Fibroblast of skin of right quadriceps (primary cell): ENCODE measurements at regions not wholly inside any gene's neighbourhood (a gene's known extent, or its start where the extent isn't known, plus 50 kb on each side); places are given as distances from the start of the nearest gene placed in this dataset.

Source experiments
- DNase-seq: peaks from one replicate; pipeline ENCODE4 v3.0.0-alpha.2; 2013

GRCh38 chr20:60132162-60132826 is 174.1 kb downstream of the CDH26 start:
- no peak for DNase-seq

DNA sequence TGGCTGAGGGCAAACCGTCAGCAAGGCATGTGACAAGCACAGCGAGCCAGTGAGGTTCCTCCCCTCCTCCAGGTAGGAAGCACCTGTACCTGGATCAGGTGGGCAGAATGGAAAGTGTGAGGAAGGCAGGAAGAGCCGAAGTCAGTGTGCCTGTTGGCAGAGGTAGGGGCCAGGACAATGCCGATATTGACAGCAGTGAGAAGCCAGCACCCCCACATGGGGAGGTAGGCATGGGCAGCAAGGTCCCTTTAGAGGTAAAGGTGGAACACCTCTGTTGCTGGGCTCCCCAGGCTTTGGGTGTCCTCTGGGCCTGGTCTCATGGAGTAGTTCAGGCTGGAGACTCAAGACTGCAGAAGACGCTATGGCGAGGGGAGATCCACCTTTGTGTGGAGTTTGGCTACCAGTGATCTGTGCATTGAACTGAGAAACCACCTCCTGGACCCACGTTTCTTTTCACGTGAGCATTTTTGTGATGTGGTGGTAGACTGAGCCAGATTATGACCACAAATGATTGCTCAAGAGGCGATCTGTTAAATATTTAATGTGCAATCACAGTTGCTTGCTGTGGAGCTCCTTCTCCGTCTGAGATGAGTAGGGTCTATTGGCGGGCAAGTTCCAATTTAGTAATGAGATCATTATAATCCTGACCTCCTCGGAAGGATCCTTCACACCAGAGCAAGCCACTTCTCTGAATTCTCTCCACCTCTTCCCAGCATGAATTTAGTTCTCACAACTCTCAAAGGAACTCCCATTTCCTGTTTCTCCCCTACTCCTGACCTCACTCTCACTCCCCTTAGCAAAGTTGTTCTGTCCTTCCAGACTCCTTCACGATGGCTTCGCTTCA is 174.8 kb downstream of the CDH26 start:
- DNase-seq, result no peak

GRCh38 chr20:60135276-60135675 is 177.1 kb downstream of the CDH26 start:
- no peak for DNase-seq

DNA sequence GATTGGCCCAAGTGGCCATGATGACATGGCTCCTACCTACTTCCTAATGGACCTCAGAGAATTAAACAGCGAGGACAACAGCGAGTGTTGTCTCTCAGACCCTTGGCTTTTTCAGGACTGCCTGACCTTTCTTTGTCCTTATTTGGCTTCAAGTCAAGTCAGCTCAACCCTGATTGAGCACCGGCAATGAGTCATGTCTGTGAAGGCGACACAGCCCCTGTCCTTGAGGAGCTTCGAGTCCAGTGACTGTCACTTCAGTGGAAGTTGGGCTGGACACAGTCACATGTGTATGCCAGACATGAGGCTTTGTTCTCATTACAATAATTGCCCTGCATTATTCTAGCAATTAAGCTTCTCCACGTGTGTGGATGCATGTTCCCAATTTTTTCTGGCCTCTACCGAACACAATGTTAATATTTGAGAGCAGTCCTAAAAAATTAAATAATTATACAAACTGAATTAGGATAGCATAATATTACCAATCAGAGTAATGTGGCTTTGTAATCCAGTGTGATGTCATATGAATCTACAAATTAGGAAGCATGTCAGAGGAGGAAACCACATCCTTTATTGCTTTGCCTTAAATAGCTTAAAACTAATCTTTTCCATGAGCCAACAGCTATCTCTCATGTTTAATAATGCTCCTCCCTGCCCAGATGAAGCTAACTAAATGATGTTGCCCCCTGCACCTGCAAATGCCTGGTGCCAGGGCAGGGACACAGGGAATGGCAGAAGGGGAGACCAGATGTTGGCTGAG is 178.6 kb downstream of the CDH26 start:
- no peak for DNase-seq

DNA sequence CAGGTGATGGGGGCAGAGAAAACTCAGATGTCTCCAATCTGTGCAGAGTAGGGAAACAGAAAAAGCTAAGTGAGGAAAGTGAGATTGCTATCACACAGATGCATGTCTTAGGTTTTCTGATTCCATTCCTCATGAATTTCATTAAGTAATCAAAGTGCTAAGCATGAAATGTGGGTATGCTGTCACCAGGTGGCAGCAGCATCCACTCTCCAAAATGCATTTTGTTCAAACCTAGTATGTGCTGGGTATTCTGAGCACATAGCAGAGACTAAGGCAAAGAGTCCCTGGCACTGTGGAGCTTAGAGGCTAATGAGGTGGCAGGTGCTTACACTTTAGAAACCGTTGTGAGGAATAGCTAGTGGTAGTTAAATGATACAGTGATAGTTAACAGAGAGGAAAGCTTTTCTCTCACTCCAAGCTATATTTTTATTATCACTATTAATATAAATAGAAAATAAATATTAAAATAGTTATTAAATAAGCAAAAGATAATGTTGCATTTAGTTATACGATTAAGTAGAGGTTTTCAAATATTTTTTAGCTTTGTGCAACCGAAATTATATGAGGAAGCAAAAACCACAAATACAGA is 179.5 kb downstream of the CDH26 start:
- no peak for DNase-seq

DNA sequence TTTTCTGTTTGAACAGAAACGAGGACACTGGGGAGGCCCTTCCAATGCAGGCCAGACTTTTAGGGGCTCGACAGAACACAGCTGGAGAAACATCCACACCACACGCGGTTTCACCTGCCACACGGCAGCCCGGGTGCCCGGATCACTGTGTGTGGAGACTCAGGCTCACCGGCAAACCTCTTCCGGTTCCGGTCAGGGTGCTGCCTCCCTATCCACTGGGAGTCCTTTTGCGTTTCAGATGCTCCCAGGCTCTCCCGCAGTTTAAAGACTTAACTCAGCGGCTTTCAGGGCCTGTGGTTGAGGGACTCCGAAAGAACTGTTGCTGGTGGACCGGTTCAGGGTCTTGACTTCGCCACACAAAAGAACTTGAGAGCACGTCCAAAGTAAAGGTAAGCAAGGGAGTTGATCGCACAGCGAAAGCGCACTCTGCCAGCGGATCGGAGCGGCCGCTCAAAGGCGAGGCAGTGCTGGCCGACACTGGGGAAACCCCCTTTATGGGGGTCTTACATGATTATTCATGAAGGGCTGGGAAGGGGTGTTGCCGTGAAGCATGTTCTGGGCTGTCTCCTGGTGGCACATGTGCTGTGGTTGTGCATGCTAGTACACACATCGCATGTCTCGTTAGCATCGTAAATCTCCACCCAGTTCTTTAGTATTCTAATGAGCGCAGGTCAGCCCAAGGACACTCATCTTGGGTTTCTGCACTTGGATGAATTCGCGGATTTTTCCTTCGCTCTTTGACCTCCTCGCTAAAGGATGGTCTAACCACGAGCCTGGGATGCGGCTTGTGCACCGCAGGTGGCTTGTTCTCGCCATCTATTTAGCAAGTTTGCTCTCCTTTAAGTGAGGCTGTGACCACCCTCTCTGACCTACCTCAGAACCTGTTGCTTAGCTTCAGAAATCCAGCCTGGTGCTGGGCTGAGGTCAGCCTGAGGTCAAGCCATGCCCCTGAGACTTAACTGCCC is 180.3 kb downstream of the CDH26 start:
- no peak for DNase-seq

GRCh38 chr20:60139663-60140446 is 181.6 kb downstream of the CDH26 start:
- DNase-seq, result no peak

GRCh38 chr20:60142587-60142986 is 184.4 kb downstream of the CDH26 start:
- DNase-seq, result no peak

- DNase-seq, result no peak
These were observed 185.1 kb downstream of the CDH26 start for GRCh38 chr20:60143261-60143842.

GRCh38 chr20:60144404-60144803 is 186.2 kb downstream of the CDH26 start:
- no peak for DNase-seq

GRCh38 chr20:60144974-60145527 is 186.8 kb downstream of the CDH26 start:
- DNase-seq, result no peak

DNA sequence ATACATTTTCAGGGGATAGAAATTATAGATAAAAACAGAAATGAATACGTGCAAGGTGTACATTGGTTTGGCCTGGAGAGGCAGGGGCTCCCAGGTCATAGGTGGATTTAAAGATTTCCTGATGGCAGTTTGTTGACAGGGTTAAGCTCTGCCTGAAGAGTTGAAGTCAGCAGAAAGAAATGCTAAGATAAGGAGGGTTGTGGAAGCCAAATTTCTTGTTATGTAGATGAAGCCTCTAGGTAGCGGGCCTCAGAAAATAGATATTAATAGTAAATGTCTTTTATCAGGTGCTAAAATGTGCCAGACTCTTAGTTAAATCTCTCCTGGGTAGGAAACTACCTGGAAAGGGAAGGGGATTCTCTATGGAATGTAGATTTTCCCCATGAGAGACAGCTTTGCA is 188.8 kb downstream of the CDH26 start:
- DNase-seq, result no peak

GRCh38 chr20:60148885-60149284 is 190.7 kb downstream of the CDH26 start:
- DNase-seq, result no peak

DNA sequence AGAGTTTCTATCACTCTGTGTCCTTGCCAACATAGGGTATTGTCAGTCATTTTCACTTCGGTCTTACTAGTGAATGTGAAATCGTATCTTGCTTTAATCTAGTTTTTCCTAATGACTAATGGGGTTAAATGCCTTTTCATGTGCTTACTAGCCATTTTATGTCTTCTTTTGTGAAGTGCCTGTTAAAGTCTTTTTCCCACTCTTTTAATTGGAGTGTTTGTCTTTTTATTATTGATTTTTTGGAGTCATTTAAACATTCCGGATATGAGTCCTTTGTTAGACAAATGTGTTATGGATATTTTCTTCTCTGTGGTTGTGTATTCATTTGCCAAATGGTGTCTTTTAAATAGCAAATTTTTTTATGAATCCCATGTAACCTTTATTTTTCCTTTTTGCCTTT is 194.6 kb downstream of the CDH26 start:
- DNase-seq, result no peak

DNA sequence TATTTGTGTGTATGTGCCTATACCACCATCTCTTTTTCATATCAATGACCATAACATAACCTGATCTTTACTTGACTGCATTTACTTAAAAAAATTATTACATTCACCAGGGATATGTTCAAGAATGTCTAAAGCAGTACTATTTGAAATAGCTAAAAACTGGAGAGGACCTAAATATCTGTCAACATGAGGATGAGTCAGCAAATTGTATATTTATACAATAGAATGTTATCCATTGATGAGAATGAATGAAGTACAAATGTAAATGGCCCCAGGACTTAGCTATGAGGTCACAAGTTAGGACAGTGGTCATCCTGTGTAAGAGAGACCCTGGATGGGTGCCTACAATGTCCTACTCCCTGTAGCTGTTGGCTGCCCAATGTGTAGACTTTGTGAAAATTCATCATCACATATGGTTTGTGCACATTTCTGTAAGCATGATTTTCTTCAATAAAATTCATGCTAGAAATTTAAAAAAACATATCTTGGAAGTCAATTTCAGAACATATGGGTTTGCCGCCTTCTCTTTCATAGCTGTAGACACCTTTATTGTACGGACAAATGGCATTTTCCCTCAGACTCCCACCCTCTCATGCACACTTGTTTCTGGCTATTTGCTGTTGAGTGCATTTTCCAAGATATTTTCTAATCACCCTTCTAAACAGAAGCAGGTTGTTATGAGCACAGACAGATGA is 202.4 kb downstream of the CDH26 start:
- DNase-seq, result no peak

- DNase-seq, result no peak
These were observed 209.6 kb downstream of the CDH26 start for GRCh38 chr20:60167812-60168211.

DNA sequence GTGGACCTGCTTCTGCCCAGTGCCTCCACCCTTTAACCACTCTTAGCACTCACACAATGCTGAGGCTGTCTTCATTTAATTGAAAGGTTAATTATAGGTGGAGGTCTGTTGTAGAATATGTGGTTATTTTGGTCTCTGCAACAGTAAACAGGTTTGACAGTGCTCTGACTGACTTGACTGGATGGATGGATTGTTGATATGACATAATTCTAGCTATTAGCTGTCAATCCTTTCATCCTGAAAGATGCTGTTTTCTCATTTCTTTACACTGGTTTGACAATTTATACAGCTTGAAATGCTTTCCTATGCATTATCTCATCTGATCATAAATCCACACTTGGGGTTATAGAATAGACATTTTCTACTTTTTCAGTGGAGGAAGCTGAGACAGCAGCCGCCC is 210.7 kb downstream of the CDH26 start:
- no peak for DNase-seq

DNA sequence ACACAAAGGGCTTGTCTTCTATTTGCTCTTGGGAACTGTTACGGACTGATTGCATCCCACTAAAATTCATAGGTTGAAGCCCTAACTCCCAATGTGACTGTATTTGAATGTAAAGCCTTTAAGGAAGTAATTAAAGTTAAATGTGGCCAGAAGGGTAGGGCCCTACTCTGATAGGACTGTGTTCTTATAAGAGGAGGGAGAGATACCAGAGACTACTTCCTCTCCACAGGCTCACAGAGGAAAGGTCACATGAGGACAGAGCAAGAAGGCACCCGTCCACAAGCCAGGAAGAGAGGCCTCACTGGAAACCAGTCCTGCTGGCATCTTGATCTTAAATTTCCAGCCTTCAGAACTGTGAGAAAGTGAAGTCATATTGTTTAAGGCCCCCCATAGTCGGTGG is 211.9 kb downstream of the CDH26 start:
- DNase-seq, result no peak

DNA sequence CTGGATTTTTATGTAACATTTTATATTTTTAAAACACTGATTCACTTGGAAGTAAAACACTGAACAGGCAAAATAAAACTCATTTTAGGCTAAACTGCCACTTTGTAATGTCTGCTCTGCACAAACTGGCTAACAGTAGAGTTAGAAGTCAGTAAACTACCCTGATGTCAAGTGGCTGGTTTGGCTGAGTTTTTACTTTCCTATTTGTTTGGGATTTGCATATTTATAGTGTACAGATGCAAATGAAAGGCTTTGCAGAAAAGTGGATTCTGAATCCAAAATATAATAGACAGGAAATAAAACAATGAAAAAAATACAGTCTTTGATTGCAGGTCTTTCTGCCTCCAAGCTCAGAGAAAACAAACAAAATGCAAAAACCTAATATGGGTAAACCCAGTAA is 213.1 kb downstream of the CDH26 start:
- DNase-seq, result no peak

- no peak for DNase-seq
These were observed 213.5 kb downstream of the CDH26 start for GRCh38 chr20:60171738-60172137.
